ENCODE measurements at regions not wholly inside any gene's neighbourhood (a gene's known extent, or its start where the extent isn't known, plus 50 kb on each side); places are given as distances from the start of the nearest gene placed in this dataset.

DNA sequence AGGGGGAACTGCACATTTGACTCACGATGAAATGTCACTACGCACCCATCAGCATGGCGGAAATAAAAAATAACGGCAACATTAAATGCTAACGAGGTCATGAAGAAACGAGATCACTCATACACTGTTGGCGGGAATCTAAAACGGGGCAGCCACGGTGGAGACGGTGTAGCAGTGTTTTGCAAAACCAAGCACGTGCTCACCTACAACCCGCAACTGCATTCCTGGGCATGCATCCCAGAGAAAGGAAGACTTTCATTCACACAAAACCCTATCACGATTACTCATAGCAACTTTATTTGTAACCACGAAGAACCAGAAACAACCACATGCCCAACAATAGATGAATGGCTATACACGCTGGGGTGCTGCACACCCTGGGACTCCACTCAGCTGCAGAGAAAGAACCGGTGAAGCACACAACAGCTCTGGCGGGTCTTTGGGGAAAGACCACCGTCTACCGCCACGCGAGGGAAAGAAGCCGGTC lies 77.0 kb downstream of the YTHDF1 start:
- TF ChIP-seq, protein P1, sequence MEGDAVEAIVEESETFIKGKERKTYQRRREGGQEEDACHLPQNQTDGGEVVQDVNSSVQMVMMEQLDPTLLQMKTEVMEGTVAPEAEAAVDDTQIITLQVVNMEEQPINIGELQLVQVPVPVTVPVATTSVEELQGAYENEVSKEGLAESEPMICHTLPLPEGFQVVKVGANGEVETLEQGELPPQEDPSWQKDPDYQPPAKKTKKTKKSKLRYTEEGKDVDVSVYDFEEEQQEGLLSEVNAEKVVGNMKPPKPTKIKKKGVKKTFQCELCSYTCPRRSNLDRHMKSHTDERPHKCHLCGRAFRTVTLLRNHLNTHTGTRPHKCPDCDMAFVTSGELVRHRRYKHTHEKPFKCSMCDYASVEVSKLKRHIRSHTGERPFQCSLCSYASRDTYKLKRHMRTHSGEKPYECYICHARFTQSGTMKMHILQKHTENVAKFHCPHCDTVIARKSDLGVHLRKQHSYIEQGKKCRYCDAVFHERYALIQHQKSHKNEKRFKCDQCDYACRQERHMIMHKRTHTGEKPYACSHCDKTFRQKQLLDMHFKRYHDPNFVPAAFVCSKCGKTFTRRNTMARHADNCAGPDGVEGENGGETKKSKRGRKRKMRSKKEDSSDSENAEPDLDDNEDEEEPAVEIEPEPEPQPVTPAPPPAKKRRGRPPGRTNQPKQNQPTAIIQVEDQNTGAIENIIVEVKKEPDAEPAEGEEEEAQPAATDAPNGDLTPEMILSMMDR (IDR thresholded peaks at IDR 0.05), result no peak
- TF ChIP-seq POLR2A (IDR thresholded peaks at IDR 0.05), result no peak
